H1 (cell line): ENCODE measurements at regions not wholly inside any gene's neighbourhood (a gene's known extent, or its start where the extent isn't known, plus 50 kb on each side); places are given as distances from the start of the nearest gene placed in this dataset.

Experiments
- CTCF ChIA-PET: fragments of 300-600 bp; sonication (Branson Sonifier 250); formaldehyde crosslinking; loops from one replicate; lab custom pipeline; 2021; ENCODE audit not compliant: partially characterized antibody; lab: Charles Lee
- POLR2A ChIA-PET: fragments of 300-600 bp; sonication (Branson Sonifier 250); formaldehyde crosslinking; loops from one replicate; lab custom pipeline; 2021; ENCODE audit warnings: inconsistent platforms; ENCODE audit not compliant: partially characterized antibody; lab: Charles Lee
- DNase-seq, 2 experiments: peaks; one replicate each; pipeline versions ENCODE4 v3.0.0 to v3.0.0-alpha.2; 2010 to 2022; ENCODE audit warnings: low spot score in 2 of 2, low read depth in 1 of 2, mixed read lengths in 1 of 2
- FAIRE-seq: peaks from 2 replicates; lab custom pipeline; 2011; peaks lifted over from hg19 to GRCh38; lab: Jason Lieb, UNC
- H2AFZ ChIP-seq: 2 replicates; pipeline ENCODE4 v1.8.1; 2012; ENCODE audit warnings: low read length, inconsistent platforms
- H2AK5ac ChIP-seq: 2 replicates; pipeline ENCODE4 v1.6.1; 2013; ENCODE audit warnings: low read depth, low read length
- H2BK120ac ChIP-seq: replicated peaks from 2 replicates; pipeline ENCODE3; 2013; ENCODE audit warnings: low read depth, low read length, inconsistent platforms
- H2BK12ac ChIP-seq: 2 replicates; pipeline ENCODE4 v1.6.1; 2013; ENCODE audit warnings: low read depth, low read length
- H2BK15ac ChIP-seq: 2 replicates; pipeline ENCODE4 v1.6.1; 2013; ENCODE audit warnings: low read length
- H2BK20ac ChIP-seq: 2 replicates; pipeline ENCODE4 v1.6.1; 2013; ENCODE audit warnings: low read length
- H2BK5ac ChIP-seq: 2 replicates; pipeline ENCODE4 v1.6.1; 2013; ENCODE audit warnings: low read depth, low read length
- H3K14ac ChIP-seq: 2 replicates; pipeline ENCODE4 v1.6.1; 2013; ENCODE audit warnings: inconsistent platforms; ENCODE audit not compliant: insufficient read length
- H3K18ac ChIP-seq: 2 replicates; pipeline ENCODE4 v1.6.1; 2013; ENCODE audit warnings: low read length; ENCODE audit errors: extremely low read depth
- H3K23ac ChIP-seq: 2 replicates; pipeline ENCODE4 v1.6.1; 2013; ENCODE audit warnings: inconsistent platforms; ENCODE audit not compliant: insufficient read length
- H3K23me2 ChIP-seq: 2 replicates; pipeline ENCODE4 v1.6.1; 2013; ENCODE audit warnings: low read depth, low read length
- H3K27ac ChIP-seq: 2 replicates; pipeline ENCODE4 v1.6.1; 2011; ENCODE audit warnings: low read depth, low read length, inconsistent platforms
- H3K27me3 ChIP-seq, 4 experiments: replicated peaks in 1 of 4; 1 replicate in 1 of 4; 2 replicates in 3 of 4; pipeline versions ENCODE4 v1.6.1 to v1.8.1; 2011 to 2013; ENCODE audit warnings: low read length in 3 of 4, mild to moderate bottlenecking in 3 of 4, inconsistent platforms in 2 of 4, mixed read lengths in 2 of 4, moderate library complexity in 1 of 4; ENCODE audit not compliant: control insufficient read depth in 3 of 4, insufficient read depth in 3 of 4; ENCODE audit errors: extremely low read depth in 1 of 4
- H3K36me3 ChIP-seq, 4 experiments: 2 replicates each; pipeline versions ENCODE4 v1.6.1 to v1.8.1; 2011 to 2013; ENCODE audit warnings: mild to moderate bottlenecking in 4 of 4, low read length in 3 of 4, moderate library complexity in 2 of 4, control low read depth in 1 of 4, inconsistent platforms in 1 of 4; ENCODE audit not compliant: insufficient read depth in 4 of 4, control insufficient read depth in 2 of 4
- H3K4ac ChIP-seq: replicated peaks from 2 replicates; pipeline ENCODE3; 2013; ENCODE audit warnings: low read length, low read depth, mixed read lengths, inconsistent platforms; ENCODE audit not compliant: insufficient read length
- H3K4me1 ChIP-seq, 4 experiments: replicated peaks in 1 of 4; 1 replicate in 1 of 4; 2 replicates in 3 of 4; pipeline versions ENCODE4 v1.6.1 to v1.8.1; 2011 to 2013; ENCODE audit warnings: low read length in 3 of 4, inconsistent platforms in 2 of 4, mixed read lengths in 1 of 4; ENCODE audit not compliant: insufficient read depth in 4 of 4, control insufficient read depth in 3 of 4
- H3K4me2 ChIP-seq, 2 experiments: 2 replicates each; pipeline versions ENCODE4 v1.6.1 to v1.8.1; 2011 to 2013; ENCODE audit warnings: low read depth in 2 of 2, low read length in 2 of 2, control low read depth in 1 of 2, inconsistent platforms in 1 of 2, mild to moderate bottlenecking in 1 of 2; ENCODE audit not compliant: insufficient read depth in 1 of 2
- H3K4me3 ChIP-seq, 4 experiments: fragments of 200-600, 300-600 bp in 1 of 4; sonication (generic), shearing (Covaris generic), sonication (Bioruptor Twin) in 1 of 4; 2 replicates each; pipeline versions ENCODE4 v1.5.1 to v1.8.1; 2011 to 2016; ENCODE audit warnings: low read length in 4 of 4, low read depth in 3 of 4, control low read depth in 2 of 4, inconsistent platforms in 2 of 4, mild to moderate bottlenecking in 2 of 4, mixed read lengths in 1 of 4, moderate library complexity in 1 of 4; ENCODE audit not compliant: insufficient read depth in 2 of 4; ENCODE audit errors: extremely low read depth in 1 of 4
- H3K56ac ChIP-seq: replicated peaks from 2 replicates; pipeline ENCODE3; 2013; ENCODE audit warnings: low read depth, mild to moderate bottlenecking, mixed read lengths, low read length, inconsistent platforms; ENCODE audit not compliant: insufficient read length
- H3K79me1 ChIP-seq: 2 replicates; pipeline ENCODE4 v1.6.1; 2013; ENCODE audit warnings: low read depth, low read length, control low read depth
- H3K79me2 ChIP-seq, 2 experiments: 2 replicates each; pipeline versions ENCODE4 v1.6.1 to v1.8.1; 2012 to 2013; ENCODE audit warnings: low read length in 2 of 2, mild to moderate bottlenecking in 2 of 2, inconsistent platforms in 1 of 2; ENCODE audit not compliant: insufficient read depth in 2 of 2, control insufficient read depth in 1 of 2
- H3K9ac ChIP-seq, 4 experiments: replicated peaks in 1 of 4; 1 replicate in 1 of 4; 2 replicates in 3 of 4; pipeline versions ENCODE4 v1.6.1 to v1.8.1; 2011 to 2013; ENCODE audit warnings: low read depth in 3 of 4, low read length in 3 of 4, control low read depth in 2 of 4, mild to moderate bottlenecking in 2 of 4, moderate library complexity in 2 of 4, inconsistent platforms in 1 of 4; ENCODE audit errors: extremely low read depth in 1 of 4
- H3K9me3 ChIP-seq, 2 experiments: 2 replicates each; pipeline versions ENCODE4 v1.6.1 to v1.8.1; 2012 to 2013; ENCODE audit warnings: mild to moderate bottlenecking in 2 of 2, moderate library complexity in 2 of 2, control low read depth in 1 of 2, inconsistent platforms in 1 of 2, low read depth in 1 of 2, low read length in 1 of 2, mixed read lengths in 1 of 2; ENCODE audit not compliant: insufficient read depth in 2 of 2
- H4K20me1 ChIP-seq, 2 experiments: replicated peaks in 1 of 2; 2 replicates each; pipeline versions ENCODE3 to v1.8.1; 2011 to 2013; ENCODE audit warnings: inconsistent platforms in 2 of 2, low read length in 2 of 2, mild to moderate bottlenecking in 1 of 2; ENCODE audit not compliant: insufficient read depth in 2 of 2, control insufficient read depth in 1 of 2
- H4K5ac ChIP-seq: 2 replicates; pipeline ENCODE4 v1.6.1; 2013; ENCODE audit warnings: low read length, low read depth, mixed read lengths, inconsistent platforms; ENCODE audit not compliant: insufficient read length
- H4K8ac ChIP-seq: 2 replicates; pipeline ENCODE4 v1.8.0; 2013; ENCODE audit warnings: mild to moderate bottlenecking, moderate library complexity, low read length, inconsistent platforms; ENCODE audit not compliant: insufficient read depth; ENCODE audit errors: extremely low read depth
- H4K91ac ChIP-seq: replicated peaks from 2 replicates; pipeline ENCODE3; 2013; ENCODE audit warnings: low read length, mixed read lengths, inconsistent platforms; ENCODE audit not compliant: insufficient read length
- ASH2L ChIP-seq: fragments of 200-600, 300-600 bp; sonication (generic); IDR thresholded peaks from one replicate; pipeline ENCODE4 v1.7.1; 2017; ENCODE audit warnings: low read length
- BCL11A ChIP-seq, 2 experiments: IDR thresholded peaks; one replicate each; pipeline ENCODE4 v1.6.1; 2011; ENCODE audit warnings: low read depth in 2 of 2, low read length in 2 of 2, mild to moderate bottlenecking in 2 of 2
- CBX8 ChIP-seq: fragments of 300-800, 300-1000 bp; sonication (generic); IDR thresholded peaks from 2 replicates; pipeline ENCODE4 v1.7.1; 2016; ENCODE audit warnings: low read depth, low read length, borderline replicate concordance
- CREB1 ChIP-seq: IDR thresholded peaks from 2 replicates; pipeline ENCODE4 v1.6.1; 2012; ENCODE audit warnings: inconsistent platforms
- CTBP2 ChIP-seq: IDR thresholded peaks from 2 replicates; pipeline ENCODE4 v1.7.0; 2011; ENCODE audit warnings: borderline replicate concordance, mild to moderate bottlenecking, moderate library complexity, mixed read lengths, low read length; ENCODE audit not compliant: insufficient read depth, insufficient read length
- EZH2 ChIP-seq: fragments of 200-600 bp; sonication (generic); IDR thresholded peaks from 2 replicates; pipeline ENCODE4 v1.7.1; 2012; ENCODE audit warnings: low read depth, mild to moderate bottlenecking, moderate library complexity, low read length, inconsistent platforms; ENCODE audit not compliant: severe bottlenecking
- HDAC6 ChIP-seq: IDR thresholded peaks from one replicate; pipeline ENCODE4 v1.7.1; 2012; ENCODE audit warnings: low read depth, mild to moderate bottlenecking, inconsistent platforms, low read length, moderate library complexity
- JUN ChIP-seq: IDR thresholded peaks from 2 replicates; pipeline ENCODE4 v1.6.1; 2011; ENCODE audit warnings: low read depth, mild to moderate bottlenecking, improper control_type of control experiment, low read length
- KDM4A ChIP-seq: IDR thresholded peaks from one replicate; pipeline ENCODE4 v1.7.1; 2012; ENCODE audit warnings: low read depth, mild to moderate bottlenecking, moderate library complexity, low read length, inconsistent platforms; ENCODE audit not compliant: severe bottlenecking
- KDM5A ChIP-seq: fragments of 200-600 bp; IDR thresholded peaks from 2 replicates; pipeline ENCODE4 v1.7.1; 2012; ENCODE audit warnings: mild to moderate bottlenecking, low read length, inconsistent platforms, mixed read lengths
- NANOG ChIP-seq: IDR thresholded peaks from 2 replicates; pipeline ENCODE4 v1.6.1; 2011; ENCODE audit warnings: low read length, low read depth, mild to moderate bottlenecking, inconsistent platforms; ENCODE audit not compliant: insufficient read depth, poor library complexity, severe bottlenecking
- POLR2AphosphoS5 ChIP-seq: IDR thresholded peaks from 2 replicates; pipeline ENCODE4 v1.6.1; 2011; ENCODE audit warnings: low read depth, low read length
- POU5F1 ChIP-seq: IDR thresholded peaks from 2 replicates; pipeline ENCODE4 v1.6.1; 2011; ENCODE audit warnings: low read depth, mild to moderate bottlenecking, low read length, moderate library complexity
- TAF1 ChIP-seq: IDR thresholded peaks from 2 replicates; pipeline ENCODE4 v1.6.1; 2011; ENCODE audit warnings: mild to moderate bottlenecking, low read depth, low read length
- TAF7 ChIP-seq: optimal IDR thresholded peaks from 2 replicates; pipeline ENCODE3; 2011; ENCODE audit warnings: low read depth, mild to moderate bottlenecking, inconsistent platforms, low read length, moderate library complexity, borderline replicate concordance
- ZNF274 ChIP-seq: IDR thresholded peaks from 2 replicates; pipeline ENCODE4 v1.7.0; 2012; ENCODE audit warnings: low read length, borderline replicate concordance; ENCODE audit errors: extremely low read depth
- WGBS, 2 experiments: shearing (Covaris generic) in 1 of 2; methylation state at CpG; one replicate each; pipeline versions ENCODE4 v1.1.6 to v1.1.7; 2013 to 2015; ENCODE audit warnings: low lambda C conversion rate in 2 of 2, mixed read lengths in 2 of 2, inconsistent platforms in 1 of 2, low coverage in 1 of 2, missing lambda C conversion rate in 1 of 2; ENCODE audit not compliant: insufficient replicate concordance in 2 of 2, insufficient coverage in 1 of 2, insufficient read length in 1 of 2; ENCODE audit errors: extremely low coverage in 1 of 2, missing lambda C conversion rate in 1 of 2; 5-methylcytosine and 5-hydroxymethylcytosine counted together

GRCh38 chr13:34414616-34415015, 527.5 kb upstream of the NBEA start:
- Histone ChIP-seq H4K20me1 (no peaks in the 10 kb centered on the region), H3K9me3 (no peaks in the 10 kb centered on the region), H3K4ac (no peak overlapping the region), H3K23me2 (no peaks in the 10 kb centered on the region; the same call in 1 of the 2 replicates), H2BK20ac (no peak overlapping the region), H3K27me3 (no peaks in the 10 kb centered on the region), H2AK5ac (no peak overlapping the region), H4K91ac (no peak overlapping the region), H3K4me1 (no peaks in the 10 kb centered on the region), H2AFZ (no peak overlapping the region), H2BK5ac (no peak overlapping the region), H2BK12ac (no peak overlapping the region), H3K14ac (no peak overlapping the region), H2BK15ac (no peak overlapping the region), H3K4me3 (no peak overlapping the region), H3K4me2 (no peak overlapping the region), H3K9ac (no peak overlapping the region), H4K8ac (no peak overlapping the region), H3K23ac (no peak overlapping the region), H4K5ac (no peak overlapping the region), H3K36me3 (no peaks in the 10 kb centered on the region), H3K27ac (no peak overlapping the region), H3K18ac (no peak overlapping the region), H2BK120ac (no peak overlapping the region), H3K79me1 (no peaks in the 10 kb centered on the region), H3K79me2 (no peaks in the 10 kb centered on the region), H3K56ac (no peak overlapping the region)
- 95% methylated on average over 4 of the region's 4 CpGs; no CpG with 5 or more reads in 1 of the 2 experiments for WGBS, 2 experiments
- no peak for DNase-seq
- FAIRE-seq = no peak
- CTCF ChIA-PET = interaction anchor here (2.2 kb wide), 1 partner anchor 14 kb away, joined by 6 read pairs; no protein-coding TSS in a partner anchor
- POLR2A ChIA-PET = no interaction called here
- TF ChIP-seq POLR2AphosphoS5 = no peak
- TF ChIP-seq JUN = no peak
- no peak for TF ChIP-seq ASH2L
- TF ChIP-seq KDM4A = no peak
- no peak for TF ChIP-seq TAF1
- no peak for TF ChIP-seq BCL11A (IDR thresholded peaks at IDR 0.05; ENCODE audit: low read depth in 2 of 2, low read length in 2 of 2)
- no peak for TF ChIP-seq TAF7
- no peak for TF ChIP-seq ZNF274
- no peak for TF ChIP-seq CTBP2
- TF ChIP-seq POU5F1 = no peak
- no peak for TF ChIP-seq KDM5A
- TF ChIP-seq CBX8 = no peak
- no peak for TF ChIP-seq EZH2
- no peak for TF ChIP-seq HDAC6
- no peak for TF ChIP-seq NANOG
- TF ChIP-seq CREB1 = no peak
